AG04449 (cell line): ENCODE measurements at regions not wholly inside any gene's neighbourhood (a gene's known extent, or its start where the extent isn't known, plus 50 kb on each side); places are given as distances from the start of the nearest gene placed in this dataset.

Source experiments
- CTCF ChIA-PET: fragments of 350-600 bp; formaldehyde crosslinking; extraction: SDS; loops from one replicate; lab custom pipeline; 2021; ENCODE audit warnings: antibody characterized with exemption; lab: Yijun Ruan, JAX
- POLR2A ChIA-PET: fragments of 400-600, 350-600 bp; formaldehyde crosslinking; extraction: SDS; loops from one replicate; lab custom pipeline; 2020; ENCODE audit warnings: antibody characterized with exemption, inconsistent platforms; lab: Yijun Ruan, JAX
- DNase-seq: peaks from one replicate; pipeline ENCODE4 v3.0.0-alpha.2; 2010; ENCODE audit warnings: low read depth, low spot score
- H3K4me3 ChIP-seq: 2 replicates; pipeline ENCODE4 v1.5.1; 2011; ENCODE audit warnings: low read depth, mild to moderate bottlenecking, control low read depth, low read length
- TF ChIP-seq, protein P1 (sequence below): IDR thresholded peaks from one replicate; pipeline ENCODE4 v1.5.1; 2011; ENCODE audit warnings: mild to moderate bottlenecking, moderate library complexity, low read length, control low read depth, inconsistent platforms; ENCODE audit not compliant: insufficient read depth; ENCODE audit errors: missing control alignments

GRCh38 chr10:10774416-10774815 lies 243.3 kb upstream of the CELF2 start:
- POLR2A ChIA-PET: no interaction called here
- CTCF ChIA-PET: no interaction called here
- DNase-seq: no peak
- H3K4me3 ChIP-seq: no peak overlapping the region
- TF ChIP-seq, protein P1, sequence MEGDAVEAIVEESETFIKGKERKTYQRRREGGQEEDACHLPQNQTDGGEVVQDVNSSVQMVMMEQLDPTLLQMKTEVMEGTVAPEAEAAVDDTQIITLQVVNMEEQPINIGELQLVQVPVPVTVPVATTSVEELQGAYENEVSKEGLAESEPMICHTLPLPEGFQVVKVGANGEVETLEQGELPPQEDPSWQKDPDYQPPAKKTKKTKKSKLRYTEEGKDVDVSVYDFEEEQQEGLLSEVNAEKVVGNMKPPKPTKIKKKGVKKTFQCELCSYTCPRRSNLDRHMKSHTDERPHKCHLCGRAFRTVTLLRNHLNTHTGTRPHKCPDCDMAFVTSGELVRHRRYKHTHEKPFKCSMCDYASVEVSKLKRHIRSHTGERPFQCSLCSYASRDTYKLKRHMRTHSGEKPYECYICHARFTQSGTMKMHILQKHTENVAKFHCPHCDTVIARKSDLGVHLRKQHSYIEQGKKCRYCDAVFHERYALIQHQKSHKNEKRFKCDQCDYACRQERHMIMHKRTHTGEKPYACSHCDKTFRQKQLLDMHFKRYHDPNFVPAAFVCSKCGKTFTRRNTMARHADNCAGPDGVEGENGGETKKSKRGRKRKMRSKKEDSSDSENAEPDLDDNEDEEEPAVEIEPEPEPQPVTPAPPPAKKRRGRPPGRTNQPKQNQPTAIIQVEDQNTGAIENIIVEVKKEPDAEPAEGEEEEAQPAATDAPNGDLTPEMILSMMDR: no peak

- DNase-seq: no peak
- POLR2A ChIA-PET: no interaction called here
- TF ChIP-seq, protein P1: no peak
- H3K4me3 ChIP-seq: no peak overlapping the region
- CTCF ChIA-PET: interaction anchor here (0.6 kb wide), 1 partner anchor 16 kb away, joined by 3 read pairs; no protein-coding TSS in a partner anchor
Observed at GRCh38 chr10:10776363-10776762, 241.3 kb upstream of the CELF2 start.

- CTCF ChIA-PET: no interaction called here
- POLR2A ChIA-PET: no interaction called here
- TF ChIP-seq, protein P1: no peak
- no peak for DNase-seq
- H3K4me3 ChIP-seq: no peak overlapping the region
Observed at GRCh38 chr10:10777279-10777678, 240.4 kb upstream of the CELF2 start.

GRCh38 chr10:10777723-10778122 lies 239.9 kb upstream of the CELF2 start:
- TF ChIP-seq, protein P1: no peak
- ChIA-PET CTCF (no interaction called here), POLR2A (no interaction called here)
- DNase-seq: no peak
- no peak overlapping the region for H3K4me3 ChIP-seq

- POLR2A ChIA-PET: no interaction called here
- CTCF ChIA-PET: no interaction called here
- DNase-seq: no peak
- H3K4me3 ChIP-seq: no peak overlapping the region
- TF ChIP-seq, protein P1: no peak
Observed at GRCh38 chr10:10778959-10779358, 238.7 kb upstream of the CELF2 start.

- TF ChIP-seq, protein P1: no peak
- no peak for DNase-seq
- ChIA-PET CTCF (no interaction called here), POLR2A (no interaction called here)
- H3K4me3 ChIP-seq: no peak overlapping the region
Observed at GRCh38 chr10:10779511-10779910, 238.2 kb upstream of the CELF2 start.
